ENCODE measurements at regions not wholly inside any gene's neighbourhood (a gene's known extent, or its start where the extent isn't known, plus 50 kb on each side); places are given as distances from the start of the nearest gene placed in this dataset.

DNA sequence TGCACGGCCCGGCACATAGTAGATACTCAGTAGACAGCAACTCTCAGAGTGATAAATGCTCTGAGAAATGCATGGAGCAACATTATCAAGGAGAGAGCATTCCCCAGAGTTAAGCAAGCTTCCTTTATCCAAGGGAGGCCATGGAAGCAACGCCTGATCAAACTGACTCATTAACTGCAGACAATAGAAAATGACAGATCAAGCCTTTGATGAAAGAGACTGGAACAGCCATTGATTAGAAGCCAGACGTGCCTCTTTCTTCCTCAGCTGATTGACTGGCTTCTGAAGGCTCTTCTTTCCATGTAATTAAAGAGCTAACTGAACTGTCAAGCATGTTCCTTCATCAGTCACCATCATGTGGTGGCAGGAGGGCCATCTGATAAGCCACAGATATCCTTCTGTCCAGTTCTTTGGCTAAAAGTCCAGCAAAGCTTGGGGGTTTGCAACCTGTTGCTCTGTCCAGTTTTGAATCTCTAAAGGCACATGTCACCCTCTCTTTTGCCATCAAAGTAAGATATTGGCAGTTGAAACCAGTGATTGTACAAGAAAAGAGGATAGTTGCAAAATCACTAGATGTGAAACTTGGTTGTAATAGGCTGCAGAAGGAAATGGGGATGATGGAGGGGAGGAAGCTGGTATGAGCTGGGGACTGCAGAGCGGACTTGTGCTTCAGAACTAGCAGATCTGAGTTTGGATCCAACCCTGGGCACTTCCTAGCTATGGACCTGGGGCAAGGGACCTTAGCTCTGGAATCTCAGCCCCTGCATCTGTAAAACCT, 188.0 kb downstream of the HAPSTR1 start:
- TF ChIP-seq ESRRG (CRISPR knock-in tag; IDR thresholded peaks at IDR 0.05), result no peak
- TF ChIP-seq ZNF70 (CRISPR knock-in tag; IDR thresholded peaks at IDR 0.05), result no peak
- no peak for TF ChIP-seq ZNF8 (CRISPR knock-in tag; IDR thresholded peaks at IDR 0.05)
- TF ChIP-seq, protein P1, sequence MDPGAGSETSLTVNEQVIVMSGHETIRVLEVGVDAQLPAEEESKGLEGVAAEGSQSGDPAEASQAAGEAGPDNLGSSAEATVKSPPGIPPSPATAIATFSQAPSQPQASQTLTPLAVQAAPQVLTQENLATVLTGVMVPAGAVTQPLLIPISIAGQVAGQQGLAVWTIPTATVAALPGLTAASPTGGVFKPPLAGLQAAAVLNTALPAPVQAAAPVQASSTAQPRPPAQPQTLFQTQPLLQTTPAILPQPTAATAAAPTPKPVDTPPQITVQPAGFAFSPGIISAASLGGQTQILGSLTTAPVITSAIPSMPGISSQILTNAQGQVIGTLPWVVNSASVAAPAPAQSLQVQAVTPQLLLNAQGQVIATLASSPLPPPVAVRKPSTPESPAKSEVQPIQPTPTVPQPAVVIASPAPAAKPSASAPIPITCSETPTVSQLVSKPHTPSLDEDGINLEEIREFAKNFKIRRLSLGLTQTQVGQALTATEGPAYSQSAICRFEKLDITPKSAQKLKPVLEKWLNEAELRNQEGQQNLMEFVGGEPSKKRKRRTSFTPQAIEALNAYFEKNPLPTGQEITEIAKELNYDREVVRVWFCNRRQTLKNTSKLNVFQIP (CRISPR knock-in tag; IDR thresholded peaks at IDR 0.05; ENCODE audit: borderline replicate concordance, low read depth), result no peak
- no peak for TF ChIP-seq ZFP3 (CRISPR knock-in tag; IDR thresholded peaks at IDR 0.05)
- TF ChIP-seq CSDC2 (CRISPR knock-in tag; IDR thresholded peaks at IDR 0.05), result no peak
- TF ChIP-seq, protein P2, sequence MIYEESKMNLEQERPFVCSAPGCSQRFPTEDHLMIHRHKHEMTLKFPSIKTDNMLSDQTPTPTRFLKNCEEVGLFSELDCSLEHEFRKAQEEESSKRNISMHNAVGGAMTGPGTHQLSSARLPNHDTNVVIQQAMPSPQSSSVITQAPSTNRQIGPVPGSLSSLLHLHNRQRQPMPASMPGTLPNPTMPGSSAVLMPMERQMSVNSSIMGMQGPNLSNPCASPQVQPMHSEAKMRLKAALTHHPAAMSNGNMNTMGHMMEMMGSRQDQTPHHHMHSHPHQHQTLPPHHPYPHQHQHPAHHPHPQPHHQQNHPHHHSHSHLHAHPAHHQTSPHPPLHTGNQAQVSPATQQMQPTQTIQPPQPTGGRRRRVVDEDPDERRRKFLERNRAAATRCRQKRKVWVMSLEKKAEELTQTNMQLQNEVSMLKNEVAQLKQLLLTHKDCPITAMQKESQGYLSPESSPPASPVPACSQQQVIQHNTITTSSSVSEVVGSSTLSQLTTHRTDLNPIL (CRISPR knock-in tag; IDR thresholded peaks at IDR 0.05; ENCODE audit: low read depth), result no peak
- TF ChIP-seq ARNTL (CRISPR knock-in tag; IDR thresholded peaks at IDR 0.05; ENCODE audit: borderline replicate concordance, low read depth), result no peak
- no peak for TF ChIP-seq ZFP30 (CRISPR knock-in tag; IDR thresholded peaks at IDR 0.05)
- TF ChIP-seq, protein P3, sequence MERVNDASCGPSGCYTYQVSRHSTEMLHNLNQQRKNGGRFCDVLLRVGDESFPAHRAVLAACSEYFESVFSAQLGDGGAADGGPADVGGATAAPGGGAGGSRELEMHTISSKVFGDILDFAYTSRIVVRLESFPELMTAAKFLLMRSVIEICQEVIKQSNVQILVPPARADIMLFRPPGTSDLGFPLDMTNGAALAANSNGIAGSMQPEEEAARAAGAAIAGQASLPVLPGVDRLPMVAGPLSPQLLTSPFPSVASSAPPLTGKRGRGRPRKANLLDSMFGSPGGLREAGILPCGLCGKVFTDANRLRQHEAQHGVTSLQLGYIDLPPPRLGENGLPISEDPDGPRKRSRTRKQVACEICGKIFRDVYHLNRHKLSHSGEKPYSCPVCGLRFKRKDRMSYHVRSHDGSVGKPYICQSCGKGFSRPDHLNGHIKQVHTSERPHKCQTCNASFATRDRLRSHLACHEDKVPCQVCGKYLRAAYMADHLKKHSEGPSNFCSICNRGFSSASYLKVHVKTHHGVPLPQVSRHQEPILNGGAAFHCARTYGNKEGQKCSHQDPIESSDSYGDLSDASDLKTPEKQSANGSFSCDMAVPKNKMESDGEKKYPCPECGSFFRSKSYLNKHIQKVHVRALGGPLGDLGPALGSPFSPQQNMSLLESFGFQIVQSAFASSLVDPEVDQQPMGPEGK (CRISPR knock-in tag; IDR thresholded peaks at IDR 0.05; ENCODE audit: borderline replicate concordance), result no peak

Data from SK-N-SH treated with all-trans-retinoic acid at 6 μM for 48 hours (cell line).